ENCODE measurements at regions not wholly inside any gene's neighbourhood (a gene's known extent, or its start where the extent isn't known, plus 50 kb on each side); places are given as distances from the start of the nearest gene placed in this dataset.

DNA sequence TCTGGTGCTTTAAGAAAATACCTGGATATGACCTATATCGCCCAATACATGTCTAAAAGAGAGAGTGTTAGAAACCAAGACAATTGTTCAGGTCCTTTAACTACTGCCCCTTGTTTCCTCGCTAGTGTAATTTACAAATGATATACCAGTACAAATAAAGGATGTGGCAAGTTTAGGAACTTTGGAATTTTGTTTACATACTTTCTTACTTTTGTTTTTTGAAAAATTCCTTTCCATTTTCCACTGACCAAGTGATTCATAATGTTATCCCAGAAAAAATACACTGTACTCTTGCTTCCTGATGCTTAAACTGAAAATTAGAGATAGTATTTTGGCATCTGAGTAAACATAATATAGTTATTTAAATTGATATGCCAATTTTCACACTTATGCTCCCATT lies 96.8 kb upstream of the CSNK1A1L start:
- Histone ChIP-seq H3K27me3 (ENCODE audit: control insufficient read depth, insufficient read depth, low read length) (no peaks in the 10 kb centered on the region), H3K4me3 (ENCODE audit: low read length in 3 of 3) (no peak overlapping the region), H3K36me3 (ENCODE audit: control insufficient read depth in 2 of 3, insufficient read depth in 3 of 3, low read length in 3 of 3) (no peaks in the 10 kb centered on the region), H3K9ac (ENCODE audit: low read length in 3 of 3) (no peak overlapping the region), H3K9me3 (ENCODE audit: control insufficient read depth in 2 of 3, insufficient read depth in 1 of 3, low read length in 3 of 3) (no peaks in the 10 kb centered on the region), H3K27ac (ENCODE audit: low read depth in 2 of 2, low read length in 2 of 2) (no peak overlapping the region), H3K4me1 (ENCODE audit: control insufficient read depth in 2 of 3, insufficient read depth in 2 of 3, low read depth in 1 of 3, low read length in 3 of 3) (no peaks in the 10 kb centered on the region)
- no peak for DNase-seq
- no peak for FAIRE-seq
- TF ChIP-seq, protein P1, sequence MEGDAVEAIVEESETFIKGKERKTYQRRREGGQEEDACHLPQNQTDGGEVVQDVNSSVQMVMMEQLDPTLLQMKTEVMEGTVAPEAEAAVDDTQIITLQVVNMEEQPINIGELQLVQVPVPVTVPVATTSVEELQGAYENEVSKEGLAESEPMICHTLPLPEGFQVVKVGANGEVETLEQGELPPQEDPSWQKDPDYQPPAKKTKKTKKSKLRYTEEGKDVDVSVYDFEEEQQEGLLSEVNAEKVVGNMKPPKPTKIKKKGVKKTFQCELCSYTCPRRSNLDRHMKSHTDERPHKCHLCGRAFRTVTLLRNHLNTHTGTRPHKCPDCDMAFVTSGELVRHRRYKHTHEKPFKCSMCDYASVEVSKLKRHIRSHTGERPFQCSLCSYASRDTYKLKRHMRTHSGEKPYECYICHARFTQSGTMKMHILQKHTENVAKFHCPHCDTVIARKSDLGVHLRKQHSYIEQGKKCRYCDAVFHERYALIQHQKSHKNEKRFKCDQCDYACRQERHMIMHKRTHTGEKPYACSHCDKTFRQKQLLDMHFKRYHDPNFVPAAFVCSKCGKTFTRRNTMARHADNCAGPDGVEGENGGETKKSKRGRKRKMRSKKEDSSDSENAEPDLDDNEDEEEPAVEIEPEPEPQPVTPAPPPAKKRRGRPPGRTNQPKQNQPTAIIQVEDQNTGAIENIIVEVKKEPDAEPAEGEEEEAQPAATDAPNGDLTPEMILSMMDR (IDR thresholded peaks at IDR 0.05; ENCODE audit: borderline replicate concordance, extremely low read depth, insufficient read depth): no peak
- intact Hi-C loops (cut with DNase I): no loop called here

DNA sequence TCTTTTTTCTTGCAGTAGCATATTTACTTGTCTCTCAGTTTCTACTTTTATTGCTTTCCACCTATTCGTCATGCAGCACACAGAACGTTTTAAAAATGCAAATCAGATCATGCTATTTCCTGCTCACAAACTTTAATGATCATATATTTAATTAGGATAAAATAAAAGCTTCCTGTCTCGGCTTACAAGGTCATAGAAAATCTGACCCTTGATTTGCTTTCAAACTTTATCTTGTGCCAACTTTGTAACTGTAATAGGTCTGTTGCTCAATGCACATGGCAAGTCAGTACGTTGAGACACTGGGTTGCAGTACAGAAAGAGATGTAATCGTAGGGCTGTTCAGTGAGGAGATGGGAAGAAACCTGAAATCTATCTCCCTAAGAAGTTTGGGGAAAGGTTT lies 95.6 kb upstream of the CSNK1A1L start:
- TF ChIP-seq, protein P1 (IDR thresholded peaks at IDR 0.05; ENCODE audit: borderline replicate concordance, extremely low read depth, insufficient read depth): no peak
- Histone ChIP-seq H3K9me3 (ENCODE audit: control insufficient read depth in 2 of 3, insufficient read depth in 1 of 3, low read length in 3 of 3) (no peaks in the 10 kb centered on the region), H3K27me3 (ENCODE audit: control insufficient read depth, insufficient read depth, low read length) (no peaks in the 10 kb centered on the region), H3K4me3 (ENCODE audit: low read length in 3 of 3) (no peak overlapping the region), H3K36me3 (ENCODE audit: control insufficient read depth in 2 of 3, insufficient read depth in 3 of 3, low read length in 3 of 3) (no peaks in the 10 kb centered on the region), H3K9ac (ENCODE audit: low read length in 3 of 3) (no peak overlapping the region), H3K4me1 (ENCODE audit: control insufficient read depth in 2 of 3, insufficient read depth in 2 of 3, low read depth in 1 of 3, low read length in 3 of 3) (no peaks in the 10 kb centered on the region), H3K27ac (ENCODE audit: low read depth in 2 of 2, low read length in 2 of 2) (no peak overlapping the region)
- DNase-seq: no peak
- intact Hi-C loops (cut with DNase I): no loop called here
- no peak for FAIRE-seq

DNA sequence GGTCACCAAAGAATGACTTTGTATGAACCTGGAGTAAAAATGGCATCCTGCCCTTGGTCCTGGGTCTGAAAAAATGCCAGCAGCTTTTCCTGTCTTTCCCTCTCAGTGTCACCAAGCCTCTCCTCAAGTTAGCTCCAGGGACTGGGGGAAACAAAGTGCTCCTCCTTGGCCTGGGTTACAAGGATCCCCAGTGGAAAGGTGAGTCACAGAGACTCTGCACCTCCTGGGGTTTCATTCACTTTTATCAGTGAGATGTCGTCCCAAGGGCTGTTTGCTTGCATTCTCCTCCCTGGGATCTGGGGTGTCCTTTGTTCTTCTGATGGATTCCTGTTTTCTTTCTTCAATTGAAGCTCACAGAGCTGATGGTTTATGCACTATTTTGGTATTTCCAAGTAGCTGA lies 93.2 kb upstream of the CSNK1A1L start:
- no peak for DNase-seq
- H3K36me3 ChIP-seq (ENCODE audit: control insufficient read depth in 2 of 3, insufficient read depth in 3 of 3, low read length in 3 of 3): no peaks in the 10 kb centered on the region
- H3K4me3 ChIP-seq (ENCODE audit: low read length in 3 of 3): no peak overlapping the region
- H3K27me3 ChIP-seq (ENCODE audit: control insufficient read depth, insufficient read depth, low read length): no peaks in the 10 kb centered on the region
- intact Hi-C loops (cut with DNase I): no loop called here
- H3K9ac ChIP-seq (ENCODE audit: low read length in 3 of 3): no peak overlapping the region
- H3K9me3 ChIP-seq (ENCODE audit: control insufficient read depth in 2 of 3, insufficient read depth in 1 of 3, low read length in 3 of 3): no peaks in the 10 kb centered on the region
- no peak for FAIRE-seq
- no peaks in the 10 kb centered on the region for H3K4me1 ChIP-seq (ENCODE audit: control insufficient read depth in 2 of 3, insufficient read depth in 2 of 3, low read depth in 1 of 3, low read length in 3 of 3)
- no peak overlapping the region for H3K27ac ChIP-seq (ENCODE audit: low read depth in 2 of 2, low read length in 2 of 2)
- TF ChIP-seq, protein P1 (IDR thresholded peaks at IDR 0.05; ENCODE audit: borderline replicate concordance, extremely low read depth, insufficient read depth): no peak

DNA sequence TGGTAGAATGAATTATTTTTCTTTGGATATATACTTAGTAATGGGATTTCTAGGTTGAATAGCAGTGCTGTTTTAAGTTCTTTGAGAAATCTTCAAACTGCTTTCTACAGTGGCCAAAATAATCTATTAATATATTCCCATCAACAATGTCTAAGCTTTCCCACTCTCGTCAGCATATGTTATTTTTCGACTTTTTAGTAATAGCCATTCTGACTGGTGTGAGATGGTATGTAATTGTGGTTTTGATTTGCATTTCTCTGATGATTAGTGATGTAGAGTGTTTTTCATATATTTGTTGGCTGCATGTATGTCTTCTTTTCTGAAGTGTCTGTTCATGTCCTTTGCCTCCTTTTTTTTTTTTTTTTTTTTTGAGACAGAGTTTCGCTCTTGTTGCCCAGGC lies 90.2 kb upstream of the CSNK1A1L start:
- TF ChIP-seq, protein P1 (IDR thresholded peaks at IDR 0.05; ENCODE audit: borderline replicate concordance, extremely low read depth, insufficient read depth): no peak

More for the DNA sequence above, 90.2 kb upstream of the CSNK1A1L start:
- no peaks in the 10 kb centered on the region for H3K36me3 ChIP-seq (ENCODE audit: control insufficient read depth in 2 of 3, insufficient read depth in 3 of 3, low read length in 3 of 3)
- H3K9ac ChIP-seq (ENCODE audit: low read length in 3 of 3): no peak overlapping the region
- DNase-seq: no peak
- FAIRE-seq: no peak
- no peaks in the 10 kb centered on the region for H3K27me3 ChIP-seq (ENCODE audit: control insufficient read depth, insufficient read depth, low read length)
- H3K9me3 ChIP-seq (ENCODE audit: control insufficient read depth in 2 of 3, insufficient read depth in 1 of 3, low read length in 3 of 3): no peaks in the 10 kb centered on the region
- intact Hi-C loops (cut with DNase I): no loop called here
- H3K27ac ChIP-seq (ENCODE audit: low read depth in 2 of 2, low read length in 2 of 2): no peak overlapping the region
- H3K4me3 ChIP-seq (ENCODE audit: low read length in 3 of 3): no peak overlapping the region
- no peaks in the 10 kb centered on the region for H3K4me1 ChIP-seq (ENCODE audit: control insufficient read depth in 2 of 3, insufficient read depth in 2 of 3, low read depth in 1 of 3, low read length in 3 of 3)
